ENCODE measurements at regions not wholly inside any gene's neighbourhood (a gene's known extent, or its start where the extent isn't known, plus 50 kb on each side); places are given as distances from the start of the nearest gene placed in this dataset.

- Histone ChIP-seq H3K36me3 (ENCODE audit: insufficient read depth, low read length) (no peaks in the 10 kb centered on the region), H3K79me2 (ENCODE audit: insufficient read depth, low read length) (no peaks in the 10 kb centered on the region), H3K9me3 (ENCODE audit: insufficient read depth, low read length, severe bottlenecking) (no peaks in the 10 kb centered on the region), H3K9ac (ENCODE audit: low read depth, low read length) (no peak overlapping the region), H4K20me1 (ENCODE audit: insufficient read depth, low read length) (no peaks in the 10 kb centered on the region), H3K4me3 (ENCODE audit: low read depth in 1 of 2, low read length in 2 of 2) (no peak overlapping the region), H3K27ac (ENCODE audit: low read length) (no peak overlapping the region), H3K4me2 (ENCODE audit: insufficient read depth, low read length) (no peak overlapping the region), H3K27me3 (ENCODE audit: insufficient read depth, low read length, poor library complexity) (no peaks in the 10 kb centered on the region), H3K4me1 (ENCODE audit: insufficient read depth, low read length) (no peaks in the 10 kb centered on the region), H2AFZ (ENCODE audit: low read depth, low read length) (no peak overlapping the region)
- no peak for DNase-seq
- TF ChIP-seq EZH2 (IDR thresholded peaks at IDR 0.05; ENCODE audit: borderline replicate concordance, low read depth, low read length, severe bottlenecking) (no peak), CTCF (IDR thresholded peaks at IDR 0.05; ENCODE audit: borderline replicate concordance, extremely low read depth, low read length, poor library complexity, severe bottlenecking) (no peak)
- ATAC-seq (ENCODE audit: insufficient read depth, low read depth) = no peak
These were observed 450.8 kb downstream of the SOX6 start for GRCh38 chr11:15905366-15906104.

- Histone ChIP-seq H3K4me3 (ENCODE audit: low read depth in 1 of 2, low read length in 2 of 2) (no peak overlapping the region), H2AFZ (ENCODE audit: low read depth, low read length) (no peak overlapping the region), H3K9me3 (ENCODE audit: insufficient read depth, low read length, severe bottlenecking) (no peaks in the 10 kb centered on the region), H3K79me2 (ENCODE audit: insufficient read depth, low read length) (no peaks in the 10 kb centered on the region), H4K20me1 (ENCODE audit: insufficient read depth, low read length) (no peaks in the 10 kb centered on the region), H3K27ac (ENCODE audit: low read length) (no peak overlapping the region), H3K4me1 (ENCODE audit: insufficient read depth, low read length) (no peaks in the 10 kb centered on the region), H3K9ac (ENCODE audit: low read depth, low read length) (no peak overlapping the region), H3K27me3 (ENCODE audit: insufficient read depth, low read length, poor library complexity) (no peaks in the 10 kb centered on the region), H3K36me3 (ENCODE audit: insufficient read depth, low read length) (no peaks in the 10 kb centered on the region), H3K4me2 (ENCODE audit: insufficient read depth, low read length) (no peak overlapping the region)
- ATAC-seq (ENCODE audit: insufficient read depth, low read depth) (no peak), DNase-seq (no peak)
- no peak for TF ChIP-seq CTCF (IDR thresholded peaks at IDR 0.05; ENCODE audit: borderline replicate concordance, extremely low read depth, low read length, poor library complexity, severe bottlenecking)
- no peak for TF ChIP-seq EZH2 (IDR thresholded peaks at IDR 0.05; ENCODE audit: borderline replicate concordance, low read depth, low read length, severe bottlenecking)
These were observed 449.8 kb downstream of the SOX6 start for GRCh38 chr11:15906481-15907035.

GRCh38 chr11:15907806-15908205 lies 448.5 kb downstream of the SOX6 start:
- no peak for ATAC-seq (ENCODE audit: insufficient read depth, low read depth)
- Histone ChIP-seq H3K4me2 (ENCODE audit: insufficient read depth, low read length) (no peak overlapping the region), H3K27me3 (ENCODE audit: insufficient read depth, low read length, poor library complexity) (no peaks in the 10 kb centered on the region), H3K9me3 (ENCODE audit: insufficient read depth, low read length, severe bottlenecking) (no peaks in the 10 kb centered on the region), H3K36me3 (ENCODE audit: insufficient read depth, low read length) (no peaks in the 10 kb centered on the region), H3K9ac (ENCODE audit: low read depth, low read length) (no peak overlapping the region), H4K20me1 (ENCODE audit: insufficient read depth, low read length) (no peaks in the 10 kb centered on the region), H3K27ac (ENCODE audit: low read length) (no peak overlapping the region), H3K4me1 (ENCODE audit: insufficient read depth, low read length) (no peaks in the 10 kb centered on the region), H3K79me2 (ENCODE audit: insufficient read depth, low read length) (no peaks in the 10 kb centered on the region), H2AFZ (ENCODE audit: low read depth, low read length) (no peak overlapping the region), H3K4me3 (ENCODE audit: low read depth in 1 of 2, low read length in 2 of 2) (no peak overlapping the region)
- DNase-seq = no peak
- no peak for TF ChIP-seq EZH2 (IDR thresholded peaks at IDR 0.05; ENCODE audit: borderline replicate concordance, low read depth, low read length, severe bottlenecking)
- TF ChIP-seq CTCF (IDR thresholded peaks at IDR 0.05; ENCODE audit: borderline replicate concordance, extremely low read depth, low read length, poor library complexity, severe bottlenecking) = no peak
